B cell (primary cell): ENCODE measurements at regions not wholly inside any gene's neighbourhood (a gene's known extent, or its start where the extent isn't known, plus 50 kb on each side); places are given as distances from the start of the nearest gene placed in this dataset.

ENCODE experiments used
- ATAC-seq: fragments of 200-7000 bp; cut with Tn5 transposase; one replicate; pipeline ENCODE4 v1.10.0; 2021; ENCODE audit warnings: low read depth, mild to moderate bottlenecking, moderate number of reproducible peaks, moderate library complexity
- CTCF ChIA-PET: fragments of 350-600 bp; sonication (Branson Sonifier 250); formaldehyde crosslinking; loops from one replicate; lab custom pipeline; 2021; ENCODE audit warnings: antibody characterized with exemption, inconsistent platforms; lab: Charles Lee
- POLR2A ChIA-PET: fragments of 350-600 bp; sonication (Branson Sonifier 250); formaldehyde crosslinking; loops from one replicate; lab custom pipeline; 2021; ENCODE audit warnings: antibody characterized with exemption; lab: Charles Lee
- DNase-seq: peaks from one replicate; pipeline ENCODE4 v3.0.0; 2013
- H2AFZ ChIP-seq: 2 replicates; pipeline ENCODE4 v1.6.1; 2012; ENCODE audit warnings: mild to moderate bottlenecking, low read depth, low read length; ENCODE audit not compliant: insufficient read depth, poor library complexity, severe bottlenecking
- H3K27ac ChIP-seq, 2 donors: 1 replicate in 1 of 2; 2 replicates in 1 of 2; pipeline ENCODE4 v1.5.1; 2012 to 2013; ENCODE audit warnings: low read length in 2 of 2, mild to moderate bottlenecking in 2 of 2, moderate library complexity in 1 of 2
- H3K27me3 ChIP-seq, 4 experiments: fragments of 200-600 bp in 1 of 4; sonication (generic) in 1 of 4; replicated peaks in 1 of 4; 1 replicate in 2 of 4; 2 replicates in 2 of 4; pipeline versions ENCODE4 v1.6.1 to v1.7.0; 2013 to 2016; ENCODE audit warnings: low read length in 3 of 4, mild to moderate bottlenecking in 2 of 4, mixed read lengths in 1 of 4, moderate library complexity in 1 of 4; ENCODE audit not compliant: insufficient read depth in 4 of 4, control insufficient read depth in 3 of 4; ENCODE audit errors: control extremely low read depth in 1 of 4
- H3K36me3 ChIP-seq, 2 experiments: replicated peaks in 1 of 2; 1 replicate in 1 of 2; 2 replicates in 1 of 2; pipeline versions ENCODE4 v1.6.1 to v1.7.1; 2013; ENCODE audit warnings: low read length in 1 of 2; ENCODE audit not compliant: insufficient read depth in 2 of 2, control insufficient read depth in 1 of 2; ENCODE audit errors: control extremely low read depth in 1 of 2, extremely low read depth in 1 of 2
- H3K4me1 ChIP-seq, 2 donors: fragments of 200-600 bp in 1 of 2; sonication (generic) in 1 of 2; 1 replicate in 1 of 2; 2 replicates in 1 of 2; pipeline versions ENCODE4 v1.5.1 to v1.6.1; 2013 to 2017; ENCODE audit warnings: low read length in 2 of 2; ENCODE audit not compliant: control insufficient read depth in 2 of 2, insufficient read depth in 2 of 2
- H3K4me2 ChIP-seq: replicated peaks from 2 replicates; pipeline ENCODE3; 2012; ENCODE audit warnings: mild to moderate bottlenecking, low read depth, low read length; ENCODE audit not compliant: poor library complexity, severe bottlenecking
- H3K4me3 ChIP-seq, 5 experiments: fragments of 200-600 bp in 1 of 5; sonication (generic) in 1 of 5; 1 replicate in 3 of 5; 2 replicates in 2 of 5; pipeline versions ENCODE4 v1.5.1 to v1.7.0; 2011 to 2016; ENCODE audit warnings: low read length in 4 of 5, mild to moderate bottlenecking in 4 of 5, low read depth in 2 of 5, control low read depth in 1 of 5, moderate library complexity in 1 of 5; ENCODE audit not compliant: insufficient read depth in 1 of 5; ENCODE audit errors: control extremely low read depth in 1 of 5, extremely low read depth in 1 of 5
- H3K79me2 ChIP-seq: fragments of 200-600 bp; sonication (generic); one replicate; pipeline ENCODE4 v1.6.0; 2016; ENCODE audit warnings: low read length; ENCODE audit not compliant: control insufficient read depth, insufficient read depth
- H3K9ac ChIP-seq: fragments of 200-600 bp; sonication (generic); 2 replicates; pipeline ENCODE4 v1.6.1; 2017; ENCODE audit warnings: mild to moderate bottlenecking, low read length, moderate library complexity
- H3K9me3 ChIP-seq, 3 donors: one replicate each; pipeline versions ENCODE4 v1.6.1 to v1.7.1; 2013; ENCODE audit warnings: low read length in 2 of 3; ENCODE audit not compliant: control insufficient read depth in 2 of 3, insufficient read depth in 1 of 3; ENCODE audit errors: control extremely low read depth in 1 of 3
- H4K20me1 ChIP-seq: 2 replicates; pipeline ENCODE4 v1.6.0; 2012; ENCODE audit warnings: mild to moderate bottlenecking, low read length; ENCODE audit not compliant: insufficient read depth, control insufficient read depth, poor library complexity, severe bottlenecking
- H3K27ac Mint-ChIP-seq: one replicate; pipeline ENCODE4 v1.8.0; 2021; ENCODE audit warnings: mixed read lengths
- H3K27me3 Mint-ChIP-seq: one replicate; pipeline ENCODE4 v1.8.0; 2021; ENCODE audit warnings: mixed read lengths
- H3K4me1 Mint-ChIP-seq: one replicate; pipeline ENCODE4 v1.8.0; 2021; ENCODE audit warnings: mixed read lengths
- H3K4me3 Mint-ChIP-seq: one replicate; pipeline ENCODE4 v1.8.0; 2021; ENCODE audit warnings: mixed read lengths
- H3K9me3 Mint-ChIP-seq: one replicate; pipeline ENCODE4 v1.8.0; 2022; ENCODE audit warnings: mixed read lengths; ENCODE audit not compliant: insufficient read depth
- CTCF ChIP-seq: fragments of 200-600 bp; IDR thresholded peaks from one replicate; pipeline ENCODE4 v1.8.0; 2022; ENCODE audit warnings: antibody characterized with exemption, mild to moderate bottlenecking
- EZH2 ChIP-seq: IDR thresholded peaks from 2 replicates; pipeline ENCODE4 v1.6.1; 2012; ENCODE audit warnings: borderline replicate concordance, low read depth, mild to moderate bottlenecking, moderate library complexity, low read length; ENCODE audit not compliant: insufficient read depth, poor library complexity, severe bottlenecking
- WGBS: methylation state at CpG from one replicate; pipeline ENCODE4 v1.1.5; 2013; ENCODE audit warnings: missing lambda C conversion rate; ENCODE audit not compliant: insufficient coverage; 5-methylcytosine and 5-hydroxymethylcytosine counted together
- intact Hi-C: fragments of 100-400 bp; cut with micrococcal nuclease; formaldehyde crosslinking; loops from one replicate; pipeline ENCODE4 v1.10.0; 2022

- Histone ChIP-seq H3K36me3 (no peaks in the 10 kb centered on the region), H3K79me2 (no peaks in the 10 kb centered on the region), H3K4me1 (no peaks in the 10 kb centered on the region), H3K27me3 (no peaks in the 10 kb centered on the region), H3K9ac (no peak overlapping the region), H3K27ac (no peak overlapping the region), H3K4me2 (no peak overlapping the region), H4K20me1 (no peaks in the 10 kb centered on the region), H3K9me3 (peaks cover 0 to 7% (median 3%) of the 10 kb centered on the region in 3 donors), H2AFZ (no peak overlapping the region), H3K4me3 (no peak overlapping the region)
- Mint-ChIP-seq H3K4me1 (no peaks in the 10 kb centered on the region), H3K27ac (no peak overlapping the region), H3K4me3 (no peak overlapping the region), H3K27me3 (no peaks in the 10 kb centered on the region), H3K9me3 (peaks cover 4% of the 10 kb centered on the region)
- ATAC-seq (no peak), DNase-seq (no peak)
- no peak for TF ChIP-seq CTCF
- TF ChIP-seq EZH2 = no peak
- 94% methylated on average over 3 of the region's 4 CpGs for WGBS
- ChIA-PET CTCF (no interaction called here), POLR2A (no interaction called here)
- intact Hi-C loops = no loop called here
Measured at GRCh38 chr3:109902549-109902948, 565.2 kb upstream of the DPPA4 start.

- DNase-seq = no peak
- H3K4me1 ChIP-seq = no peaks in the 10 kb centered on the region
- ChIA-PET CTCF (no interaction called here), POLR2A (no interaction called here)
- H3K9ac ChIP-seq = no peak overlapping the region
- Mint-ChIP-seq H3K4me1 (no peaks in the 10 kb centered on the region), H3K27me3 (no peaks in the 10 kb centered on the region), H3K27ac (no peak overlapping the region), H3K4me3 (no peak overlapping the region), H3K9me3 (peaks cover 4% of the 10 kb centered on the region)
- H3K4me2 ChIP-seq = no peak overlapping the region
- TF ChIP-seq EZH2 = no peak
- intact Hi-C loops = no loop called here
- no peaks in the 10 kb centered on the region for H3K79me2 ChIP-seq
- ATAC-seq = no peak
- WGBS = no CpG with 5 or more reads among the region's 2 CpGs
- H2AFZ ChIP-seq = no peak overlapping the region
- no peaks in the 10 kb centered on the region for H3K36me3 ChIP-seq
- no peak overlapping the region for H3K27ac ChIP-seq
- H3K27me3 ChIP-seq = no peaks in the 10 kb centered on the region
- no peak overlapping the region for H3K4me3 ChIP-seq
- no peaks in the 10 kb centered on the region for H4K20me1 ChIP-seq
- peaks cover 2 to 7% (median 3%) of the 10 kb centered on the region in 3 donors for H3K9me3 ChIP-seq
Measured at GRCh38 chr3:109903100-109903499, 565.8 kb upstream of the DPPA4 start.
